ENCODE measurements at regions not wholly inside any gene's neighbourhood (a gene's known extent, or its start where the extent isn't known, plus 50 kb on each side); places are given as distances from the start of the nearest gene placed in this dataset.

GRCh38 chr5:124561451-124561850, 185.0 kb downstream of the ZNF608 start:
- WGBS: 91% methylated on average over 2 of the region's 2 CpGs
- Histone ChIP-seq H3K27ac (no peak overlapping the region), H3K27me3 (no peaks in the 10 kb centered on the region), H3K9me3 (no peaks in the 10 kb centered on the region), H3K4me3 (no peak overlapping the region), H3K4me1 (no peaks in the 10 kb centered on the region), H3K36me3 (no peaks in the 10 kb centered on the region)
- DNase-seq (ENCODE audit: low spot score in 2 of 2): no peak
- TF ChIP-seq CTCF (IDR thresholded peaks at IDR 0.05): no peak
- no peak for TF ChIP-seq EP300 (IDR thresholded peaks at IDR 0.05)
- no peak for TF ChIP-seq POLR2AphosphoS5 (IDR thresholded peaks at IDR 0.05)
- no peak for TF ChIP-seq POLR2A (IDR thresholded peaks at IDR 0.05)

DNA sequence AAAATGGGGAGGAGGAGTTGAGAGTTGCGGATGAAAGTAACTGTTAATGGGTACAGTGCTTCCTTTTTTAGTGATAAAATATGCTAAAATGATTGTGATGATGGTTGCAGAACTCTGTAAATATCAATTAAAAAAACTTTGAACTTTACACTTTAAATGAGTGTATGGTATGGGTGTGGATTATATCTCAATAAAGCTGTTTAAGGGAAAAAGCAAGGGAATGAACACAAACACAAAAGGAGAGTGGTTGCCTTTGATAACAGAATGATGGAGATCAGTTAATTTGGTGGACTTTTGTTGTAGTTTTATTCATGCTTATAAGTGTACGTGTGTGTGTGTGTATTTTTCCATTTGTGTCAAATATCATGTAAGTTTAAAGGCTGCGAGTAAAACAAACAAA, 186.1 kb downstream of the ZNF608 start:
- TF ChIP-seq POLR2A (IDR thresholded peaks at IDR 0.05) (no peak), CTCF (IDR thresholded peaks at IDR 0.05) (no peak), EP300 (IDR thresholded peaks at IDR 0.05) (no peak), POLR2AphosphoS5 (IDR thresholded peaks at IDR 0.05) (no peak)
- no peak overlapping the region for H3K4me3 ChIP-seq
- 82% methylated on average over 3 of the region's 3 CpGs for WGBS

GRCh38 chr5:124557761-124558160, 188.7 kb downstream of the ZNF608 start:
- WGBS: 93% methylated on average over 8 of the region's 8 CpGs
- H3K27ac ChIP-seq: no peak overlapping the region

More for the DNA sequence above, 186.1 kb downstream of the ZNF608 start:
- Histone ChIP-seq H3K27me3 (no peaks in the 10 kb centered on the region), H3K36me3 (no peaks in the 10 kb centered on the region), H3K4me1 (no peaks in the 10 kb centered on the region), H3K9me3 (no peaks in the 10 kb centered on the region), H3K27ac (no peak overlapping the region)
- DNase-seq (ENCODE audit: low spot score in 2 of 2): no peak

DNA sequence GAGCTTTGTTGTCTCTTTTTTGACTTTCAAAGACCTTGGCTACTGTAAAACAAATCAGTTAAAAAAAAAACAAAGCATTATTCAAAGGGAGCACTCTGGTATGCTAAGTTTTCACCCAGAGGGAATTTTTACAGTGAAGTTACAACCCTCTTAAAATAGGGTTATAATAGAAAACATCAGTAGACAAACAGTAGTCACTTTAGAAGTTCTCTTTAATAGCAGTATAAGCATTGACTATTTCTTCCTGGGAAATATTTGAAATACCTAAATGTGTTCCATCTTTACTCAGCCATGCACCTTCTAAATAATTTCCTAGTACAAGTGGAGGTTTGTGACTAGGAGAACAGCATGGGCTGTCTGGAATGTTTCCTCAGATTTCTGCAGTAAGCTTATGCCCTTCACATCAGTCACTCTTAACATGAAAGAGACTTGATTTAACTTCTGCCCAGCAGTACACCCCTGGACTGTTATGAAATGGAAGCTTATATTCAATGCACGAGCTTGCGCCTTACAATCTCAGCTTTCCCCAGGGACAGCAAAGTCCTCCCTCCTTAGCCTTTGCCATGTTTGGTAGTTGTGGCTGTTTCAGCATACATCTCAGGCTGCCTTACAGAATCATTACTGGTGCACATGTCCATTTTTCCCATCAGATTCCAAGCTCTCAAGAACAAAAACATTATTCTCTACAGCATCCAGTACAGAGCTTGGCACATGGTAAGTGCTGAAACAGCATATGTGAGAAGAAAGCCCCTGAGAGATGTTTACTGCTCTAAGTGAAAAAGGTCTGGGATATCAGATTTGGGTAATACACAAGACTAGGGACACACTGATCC, 191.5 kb downstream of the ZNF608 start:
- no peak for DNase-seq (ENCODE audit: low spot score in 2 of 2)
- no peak for TF ChIP-seq POLR2AphosphoS5 (IDR thresholded peaks at IDR 0.05)
- TF ChIP-seq POLR2A (IDR thresholded peaks at IDR 0.05): no peak
- TF ChIP-seq CTCF (IDR thresholded peaks at IDR 0.05): no peak
- no peak for TF ChIP-seq EP300 (IDR thresholded peaks at IDR 0.05)
- H3K36me3 ChIP-seq: no peaks in the 10 kb centered on the region
- no peak overlapping the region for H3K27ac ChIP-seq
- 95% methylated on average over 2 of the region's 2 CpGs for WGBS
- H3K4me1 ChIP-seq: no peaks in the 10 kb centered on the region
- H3K9me3 ChIP-seq: no peaks in the 10 kb centered on the region
- no peaks in the 10 kb centered on the region for H3K27me3 ChIP-seq
- no peak overlapping the region for H3K4me3 ChIP-seq

More at GRCh38 chr5:124557761-124558160, 188.7 kb downstream of the ZNF608 start:
- Histone ChIP-seq H3K27me3 (no peaks in the 10 kb centered on the region), H3K4me3 (no peak overlapping the region), H3K4me1 (no peaks in the 10 kb centered on the region), H3K9me3 (no peaks in the 10 kb centered on the region), H3K36me3 (no peaks in the 10 kb centered on the region)
- no peak for DNase-seq (ENCODE audit: low spot score in 2 of 2)
- TF ChIP-seq POLR2A (IDR thresholded peaks at IDR 0.05) (no peak), CTCF (IDR thresholded peaks at IDR 0.05) (no peak), EP300 (IDR thresholded peaks at IDR 0.05) (no peak), POLR2AphosphoS5 (IDR thresholded peaks at IDR 0.05) (no peak)

DNA sequence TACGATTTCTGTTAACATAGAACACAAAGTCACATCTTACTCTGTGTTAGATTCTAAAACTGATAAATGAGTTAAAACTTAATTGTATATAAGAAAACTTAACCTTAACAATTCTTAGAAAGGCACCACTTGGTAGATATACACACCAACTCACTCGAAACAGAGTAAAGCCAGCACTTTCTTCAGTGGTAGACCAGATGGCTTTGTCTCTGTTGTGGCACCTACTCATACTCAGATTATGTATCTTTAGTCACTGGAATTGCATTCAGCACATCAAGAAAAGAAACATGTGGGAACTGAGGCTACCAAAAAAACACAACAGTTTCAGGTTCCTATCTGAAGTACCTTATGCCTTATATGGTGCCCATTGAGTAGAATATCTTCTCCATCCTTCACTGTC, 192.5 kb downstream of the ZNF608 start:
- no peak overlapping the region for H3K27ac ChIP-seq
- H3K4me1 ChIP-seq: no peaks in the 10 kb centered on the region
- H3K9me3 ChIP-seq: no peaks in the 10 kb centered on the region
- 93% methylated on average over 2 of the region's 2 CpGs for WGBS
- H3K4me3 ChIP-seq: no peak overlapping the region
- no peak for DNase-seq (ENCODE audit: low spot score in 2 of 2)
- TF ChIP-seq EP300 (IDR thresholded peaks at IDR 0.05) (no peak), POLR2A (IDR thresholded peaks at IDR 0.05) (no peak), POLR2AphosphoS5 (IDR thresholded peaks at IDR 0.05) (no peak), CTCF (IDR thresholded peaks at IDR 0.05) (no peak)
- no peaks in the 10 kb centered on the region for H3K36me3 ChIP-seq
- H3K27me3 ChIP-seq: no peaks in the 10 kb centered on the region
